IPS-18a (cell line): ENCODE measurements at regions not wholly inside any gene's neighbourhood (a gene's known extent, or its start where the extent isn't known, plus 50 kb on each side); places are given as distances from the start of the nearest gene placed in this dataset.

Experiments used
- H3K27ac ChIP-seq: one replicate; pipeline ENCODE4 v1.5.1; 2013; ENCODE audit warnings: low read length
- H3K27me3 ChIP-seq: one replicate; pipeline ENCODE4 v1.6.1; 2013; ENCODE audit warnings: mild to moderate bottlenecking, low read length; ENCODE audit not compliant: control insufficient read depth, insufficient read depth
- H3K36me3 ChIP-seq: one replicate; pipeline ENCODE4 v1.6.1; 2013; ENCODE audit warnings: low read depth, low read length; ENCODE audit not compliant: control insufficient read depth
- H3K4me1 ChIP-seq: one replicate; pipeline ENCODE4 v1.6.1; 2013; ENCODE audit warnings: low read depth, low read length; ENCODE audit not compliant: control insufficient read depth
- H3K4me3 ChIP-seq: one replicate; pipeline ENCODE4 v1.5.1; 2013; ENCODE audit warnings: low read length
- H3K9ac ChIP-seq: one replicate; pipeline ENCODE4 v1.6.1; 2013; ENCODE audit warnings: mild to moderate bottlenecking, low read length, moderate library complexity
- H3K9me3 ChIP-seq: one replicate; pipeline ENCODE4 v1.6.1; 2013; ENCODE audit warnings: low read depth, low read length; ENCODE audit not compliant: control insufficient read depth

DNA sequence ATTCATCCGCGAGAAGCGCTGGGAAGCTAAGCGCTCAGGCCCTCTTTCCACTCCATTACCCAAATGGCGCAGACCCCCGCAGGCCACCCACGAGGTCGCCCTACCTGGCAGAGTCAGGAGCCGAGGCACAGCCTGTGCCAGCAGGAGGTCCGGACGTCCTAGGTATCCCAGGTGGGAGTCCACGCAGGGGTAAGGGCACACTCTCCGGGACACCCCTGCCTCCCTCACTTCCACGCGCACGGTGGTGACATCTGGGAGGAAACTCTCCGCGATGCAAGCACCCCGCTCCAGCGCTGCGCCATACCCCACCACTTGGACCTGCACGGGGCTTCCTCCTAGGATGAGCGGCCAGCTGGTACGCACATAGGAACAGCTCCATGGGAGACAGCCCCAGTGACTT, 95.1 kb upstream of the ARHGEF7 start:
- Histone ChIP-seq H3K4me1 (no peaks in the 10 kb centered on the region), H3K4me3 (no peak overlapping the region), H3K9me3 (peaks cover 5% of the 10 kb centered on the region), H3K27me3 (no peaks in the 10 kb centered on the region), H3K9ac (no peak overlapping the region), H3K36me3 (no peaks in the 10 kb centered on the region), H3K27ac (no peak overlapping the region)

DNA sequence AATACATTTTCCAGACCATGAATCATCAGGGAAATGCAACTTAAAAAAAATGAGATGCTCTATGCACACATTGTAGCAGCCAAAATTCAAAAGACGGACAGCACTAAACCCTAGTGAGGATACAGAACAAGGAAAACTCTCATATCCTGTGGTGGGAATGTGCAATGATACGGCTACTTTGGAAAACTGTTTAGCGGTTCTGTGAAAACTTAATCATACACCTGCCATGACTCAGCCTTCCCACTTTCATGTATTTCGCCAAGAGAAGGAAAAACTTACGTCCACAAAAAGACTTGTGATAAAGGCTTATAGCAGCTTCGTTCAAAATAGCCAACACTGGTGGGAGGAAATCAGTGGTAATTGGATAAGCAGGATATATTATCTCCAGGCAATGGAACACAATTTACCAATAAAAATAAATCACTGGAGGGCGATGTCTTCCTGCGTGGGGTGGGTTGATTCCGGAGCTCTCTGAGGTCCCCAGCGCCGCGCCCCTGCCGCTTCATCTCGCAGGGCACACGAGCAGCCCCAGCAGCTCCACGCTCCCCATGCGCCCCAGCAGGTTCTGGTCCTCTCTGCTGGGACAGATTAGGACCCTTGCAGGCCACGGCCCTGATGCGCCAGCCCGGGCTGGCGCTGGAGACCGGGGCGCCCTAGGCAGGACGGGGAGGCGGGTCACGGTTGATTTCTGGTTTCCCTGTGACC, 97.2 kb upstream of the ARHGEF7 start:
- no peaks in the 10 kb centered on the region for H3K27me3 ChIP-seq
- no peaks in the 10 kb centered on the region for H3K4me1 ChIP-seq
- no peak overlapping the region for H3K4me3 ChIP-seq
- H3K27ac ChIP-seq: no peak overlapping the region
- H3K9me3 ChIP-seq: peaks cover 5% of the 10 kb centered on the region
- no peak overlapping the region for H3K9ac ChIP-seq
- H3K36me3 ChIP-seq: no peaks in the 10 kb centered on the region

DNA sequence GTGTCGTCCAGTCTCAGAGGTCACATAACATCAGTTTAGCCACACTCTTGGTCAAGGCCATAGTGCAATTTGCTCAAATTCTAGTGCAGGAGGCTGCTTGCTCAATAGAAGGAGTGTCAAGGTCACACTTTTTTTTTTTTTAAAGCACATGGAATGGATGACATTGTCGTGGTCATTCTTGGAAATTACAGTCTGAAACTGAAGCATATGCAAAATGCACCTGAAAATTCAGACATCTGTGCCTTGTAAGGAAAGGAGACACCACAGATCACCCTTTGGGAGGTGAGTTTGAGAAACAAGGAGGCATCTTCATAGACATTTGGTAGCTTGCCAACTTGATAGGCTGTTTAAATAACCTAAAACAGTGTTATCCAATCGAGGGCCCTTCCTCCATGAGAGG, 98.3 kb upstream of the ANKRD10 start:
- Histone ChIP-seq H3K9ac (no peak overlapping the region), H3K36me3 (no peaks in the 10 kb centered on the region), H3K9me3 (no peaks in the 10 kb centered on the region), H3K27ac (no peak overlapping the region), H3K4me1 (no peaks in the 10 kb centered on the region), H3K4me3 (no peak overlapping the region), H3K27me3 (no peaks in the 10 kb centered on the region)

DNA sequence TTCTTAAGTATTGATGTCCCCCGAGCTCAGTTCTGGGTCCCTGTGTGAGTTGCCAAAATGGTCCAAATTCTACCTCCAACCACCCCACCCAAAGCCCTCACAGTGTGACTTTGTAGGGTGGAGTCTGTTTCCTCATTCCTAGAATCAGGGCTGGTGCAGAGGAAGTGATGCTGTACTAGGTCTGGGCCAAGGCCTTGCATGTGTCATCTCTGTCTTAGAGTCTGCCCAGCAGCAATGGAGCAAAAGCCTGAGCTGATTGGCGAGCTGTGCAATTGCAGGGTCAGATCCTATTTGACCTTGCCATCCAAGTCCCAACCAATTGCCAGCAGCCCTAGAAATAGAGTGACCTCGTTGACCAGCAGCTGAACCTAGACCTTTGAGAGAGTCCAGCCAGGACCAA, 97.0 kb upstream of the ANKRD10 start:
- Histone ChIP-seq H3K9me3 (no peaks in the 10 kb centered on the region), H3K27me3 (no peaks in the 10 kb centered on the region), H3K4me3 (no peak overlapping the region), H3K27ac (no peak overlapping the region), H3K9ac (no peak overlapping the region), H3K36me3 (no peaks in the 10 kb centered on the region), H3K4me1 (no peaks in the 10 kb centered on the region)

DNA sequence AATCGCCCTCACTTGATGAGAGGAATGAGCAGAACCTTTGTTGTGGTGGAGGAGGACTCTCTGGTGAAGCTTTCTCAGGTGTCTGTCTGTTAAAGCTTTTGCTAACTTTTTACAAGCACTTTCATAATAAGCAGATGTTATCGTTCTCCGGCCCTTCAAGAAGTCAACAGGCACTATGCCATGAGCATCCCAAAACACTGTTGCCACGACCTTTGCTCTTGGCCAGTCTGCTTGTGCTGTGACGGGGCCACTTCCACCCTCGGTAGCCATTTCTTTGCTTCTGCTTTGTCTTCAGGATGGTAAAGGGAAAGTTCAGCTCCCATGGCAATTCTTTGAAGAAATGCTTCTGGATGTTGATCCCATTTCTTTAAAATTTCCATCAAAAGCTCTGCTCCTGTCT, 93.5 kb upstream of the ANKRD10 start:
- H3K4me1 ChIP-seq: no peaks in the 10 kb centered on the region
- H3K9me3 ChIP-seq: no peaks in the 10 kb centered on the region
- H3K36me3 ChIP-seq: no peaks in the 10 kb centered on the region
- no peaks in the 10 kb centered on the region for H3K27me3 ChIP-seq
- no peak overlapping the region for H3K27ac ChIP-seq
- H3K4me3 ChIP-seq: no peak overlapping the region
- no peak overlapping the region for H3K9ac ChIP-seq

DNA sequence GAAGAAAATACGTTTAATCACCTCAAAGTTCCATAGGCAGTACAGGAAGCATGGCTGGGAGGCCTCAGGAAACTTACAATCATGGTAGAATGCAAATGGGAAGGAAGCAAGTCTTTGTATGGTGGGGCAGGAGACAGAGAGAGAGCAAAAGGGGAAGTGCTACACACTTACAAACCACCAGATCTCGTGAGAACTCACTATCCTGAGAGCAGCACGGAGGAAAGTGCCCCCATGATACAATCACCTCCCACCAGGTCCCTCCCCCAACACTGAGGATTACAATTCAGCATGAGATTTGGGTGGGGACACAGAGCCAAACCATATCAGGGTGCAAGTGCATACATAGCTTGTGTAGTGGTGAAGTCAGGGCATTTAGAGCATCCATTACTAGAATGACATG, 92.3 kb upstream of the ANKRD10 start:
- H3K9me3 ChIP-seq: no peaks in the 10 kb centered on the region
- no peaks in the 10 kb centered on the region for H3K4me1 ChIP-seq
- no peaks in the 10 kb centered on the region for H3K27me3 ChIP-seq
- no peak overlapping the region for H3K27ac ChIP-seq
- no peaks in the 10 kb centered on the region for H3K36me3 ChIP-seq
- H3K4me3 ChIP-seq: no peak overlapping the region
- H3K9ac ChIP-seq: no peak overlapping the region

DNA sequence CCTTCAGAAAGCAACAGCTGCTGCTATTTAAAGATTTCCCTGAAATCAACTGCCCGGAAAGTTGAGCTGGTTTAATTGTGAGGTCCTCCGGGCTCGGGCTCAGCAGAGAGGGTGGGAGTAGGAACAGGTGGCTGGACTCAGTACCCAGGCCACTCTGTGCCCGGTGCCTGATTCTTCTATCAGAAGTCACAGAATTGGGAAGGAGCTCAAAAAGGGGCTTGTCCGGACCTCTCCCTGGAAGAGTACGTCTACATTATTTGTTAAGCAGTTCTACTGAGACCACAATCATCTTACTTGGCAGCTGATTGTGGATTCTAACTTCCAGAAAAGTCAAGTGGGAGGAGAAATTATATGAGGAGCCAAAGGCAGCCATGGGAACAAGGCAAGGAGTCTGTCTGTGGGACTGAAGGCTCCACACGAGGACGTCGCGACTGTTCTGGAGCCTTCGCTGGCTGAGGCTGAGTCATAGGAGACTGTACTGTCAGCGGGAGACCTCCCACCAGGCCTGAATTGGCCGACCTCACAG, 91.7 kb upstream of the ANKRD10 start:
- Histone ChIP-seq H3K9me3 (no peaks in the 10 kb centered on the region), H3K4me3 (no peak overlapping the region), H3K9ac (no peak overlapping the region), H3K27me3 (no peaks in the 10 kb centered on the region), H3K4me1 (no peaks in the 10 kb centered on the region), H3K27ac (no peak overlapping the region), H3K36me3 (no peaks in the 10 kb centered on the region)

DNA sequence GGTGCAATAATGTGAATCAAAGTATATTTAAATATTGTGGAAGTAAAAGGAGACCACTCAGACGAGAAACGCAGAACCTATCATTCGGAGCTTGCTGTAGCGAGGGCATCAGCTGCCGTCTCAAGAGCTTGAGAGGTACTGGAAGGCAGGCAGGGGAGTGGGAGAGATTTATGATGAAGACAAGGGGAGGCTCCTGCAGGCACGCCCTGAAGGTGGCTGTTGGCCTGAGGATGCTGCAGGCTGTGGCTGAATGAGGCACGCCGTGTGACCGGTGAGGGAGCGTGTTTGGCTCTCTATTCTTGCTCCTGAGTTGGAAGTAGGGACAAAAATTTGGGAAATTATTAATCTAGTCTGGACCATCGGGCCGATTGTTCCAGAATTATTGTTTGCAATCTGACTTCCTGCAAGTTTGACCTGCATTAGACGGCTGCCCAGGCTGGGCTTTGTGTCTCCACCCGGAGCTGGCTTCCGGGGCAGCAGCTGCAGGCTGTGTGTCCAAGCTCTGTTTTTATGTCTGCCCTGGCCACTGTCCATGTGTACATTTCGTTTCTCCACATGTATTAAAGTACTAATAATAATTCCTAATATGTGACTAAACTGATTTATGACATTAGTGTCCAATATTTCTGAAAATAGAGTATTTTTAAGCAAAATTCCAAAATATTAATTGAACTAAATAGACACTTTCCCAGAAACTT, 91.1 kb upstream of the ANKRD10 start:
- H3K27me3 ChIP-seq: no peaks in the 10 kb centered on the region
- no peaks in the 10 kb centered on the region for H3K9me3 ChIP-seq
- no peak overlapping the region for H3K9ac ChIP-seq
- no peaks in the 10 kb centered on the region for H3K4me1 ChIP-seq
- H3K27ac ChIP-seq: no peak overlapping the region
- no peak overlapping the region for H3K4me3 ChIP-seq
- no peaks in the 10 kb centered on the region for H3K36me3 ChIP-seq

DNA sequence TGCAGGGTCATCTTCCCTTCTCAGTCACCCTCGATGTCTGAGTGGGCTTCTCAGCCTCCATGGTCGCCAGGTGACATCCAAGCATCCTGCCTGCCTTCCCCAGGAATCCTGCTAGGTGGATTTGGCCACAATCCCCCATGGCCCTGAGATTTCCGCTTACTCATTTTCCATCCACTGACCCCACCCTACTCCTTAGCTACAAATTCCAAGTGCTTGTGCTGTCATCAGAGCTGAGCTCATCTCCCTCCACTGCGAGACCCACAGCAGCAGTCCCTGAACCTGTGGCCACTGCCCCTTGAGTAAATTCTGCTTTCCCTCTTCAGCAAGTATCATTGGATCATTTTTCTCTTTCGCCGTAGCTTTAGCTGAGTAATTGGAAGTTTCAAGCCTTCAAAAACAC, 90.5 kb upstream of the ANKRD10 start:
- Histone ChIP-seq H3K27ac (no peak overlapping the region), H3K9me3 (no peaks in the 10 kb centered on the region), H3K4me1 (no peaks in the 10 kb centered on the region), H3K36me3 (no peaks in the 10 kb centered on the region), H3K27me3 (no peaks in the 10 kb centered on the region), H3K4me3 (no peak overlapping the region), H3K9ac (no peak overlapping the region)

DNA sequence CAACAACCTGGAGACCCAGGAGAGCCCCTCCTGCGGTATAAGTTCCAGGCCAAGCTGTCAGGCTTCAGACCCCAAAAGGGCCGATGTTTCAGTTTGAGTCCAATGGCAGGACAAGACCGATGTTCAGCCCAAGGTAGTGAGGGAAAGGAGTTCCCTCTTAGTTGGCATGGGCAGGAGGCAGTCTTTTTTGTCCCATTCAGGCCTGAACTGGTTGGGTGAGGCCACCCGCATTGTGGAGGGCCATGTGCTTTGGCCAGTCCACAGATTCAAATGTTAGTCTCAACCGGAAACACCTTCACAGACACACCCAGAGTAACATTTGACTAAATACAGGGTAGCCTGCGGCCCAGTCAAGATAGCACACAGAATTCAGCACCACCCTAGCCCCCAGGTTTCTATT, 89.6 kb upstream of the ANKRD10 start:
- no peaks in the 10 kb centered on the region for H3K9me3 ChIP-seq
- H3K36me3 ChIP-seq: no peaks in the 10 kb centered on the region
- no peak overlapping the region for H3K27ac ChIP-seq
- H3K4me3 ChIP-seq: no peak overlapping the region
- no peaks in the 10 kb centered on the region for H3K4me1 ChIP-seq
- H3K27me3 ChIP-seq: no peaks in the 10 kb centered on the region
- H3K9ac ChIP-seq: no peak overlapping the region

DNA sequence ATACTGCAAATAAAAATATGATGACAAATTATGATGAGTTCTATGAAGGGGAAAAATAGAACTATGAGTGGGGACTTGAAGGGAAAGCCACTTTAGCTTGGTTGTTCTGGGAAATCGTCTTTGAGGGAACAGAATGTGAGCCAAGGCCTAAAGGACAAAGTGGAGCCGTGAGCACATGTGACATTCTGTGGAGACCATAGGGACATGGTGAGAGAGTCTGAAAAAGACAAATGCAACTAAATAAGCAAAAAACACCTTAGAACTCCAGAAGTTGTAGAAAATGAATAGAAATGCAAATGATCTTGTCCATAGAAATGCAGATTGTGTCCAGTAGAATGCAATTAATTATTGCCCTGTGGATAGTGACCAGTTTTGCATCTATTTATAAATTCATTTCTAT, 86.8 kb upstream of the ANKRD10 start:
- H3K27me3 ChIP-seq: no peaks in the 10 kb centered on the region
- no peaks in the 10 kb centered on the region for H3K4me1 ChIP-seq
- no peaks in the 10 kb centered on the region for H3K36me3 ChIP-seq
- H3K9ac ChIP-seq: no peak overlapping the region
- no peaks in the 10 kb centered on the region for H3K9me3 ChIP-seq
- H3K27ac ChIP-seq: no peak overlapping the region
- no peak overlapping the region for H3K4me3 ChIP-seq

DNA sequence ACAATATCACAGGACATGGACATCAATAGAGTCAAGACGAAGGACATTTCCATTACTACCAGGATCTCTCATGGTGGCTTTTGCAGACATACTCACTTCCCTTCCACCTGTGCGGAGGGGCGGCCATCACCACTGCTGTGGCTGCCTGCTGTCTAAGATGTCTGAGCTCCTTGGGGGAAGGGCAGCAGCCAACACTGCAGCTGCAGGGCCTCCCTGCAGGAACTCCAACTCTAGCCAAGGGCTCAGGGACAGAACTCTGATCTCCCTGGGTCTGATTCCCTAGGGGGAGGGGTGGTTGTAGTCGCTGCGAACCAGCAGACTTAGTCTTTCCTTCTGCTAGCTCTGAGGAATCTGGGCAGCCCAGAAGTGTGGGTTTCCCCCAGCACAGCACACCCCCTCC, 78.9 kb upstream of the ANKRD10 start:
- no peak overlapping the region for H3K9ac ChIP-seq
- H3K9me3 ChIP-seq: no peaks in the 10 kb centered on the region
- H3K4me3 ChIP-seq: peak overlapping the region; percentile 25
- H3K27ac ChIP-seq: no peak overlapping the region
- no peaks in the 10 kb centered on the region for H3K27me3 ChIP-seq
- peaks cover 9% of the 10 kb centered on the region for H3K4me1 ChIP-seq
- H3K36me3 ChIP-seq: no peaks in the 10 kb centered on the region
